ENCODE measurements at regions not wholly inside any gene's neighbourhood (a gene's known extent, or its start where the extent isn't known, plus 50 kb on each side); places are given as distances from the start of the nearest gene placed in this dataset.

DNA sequence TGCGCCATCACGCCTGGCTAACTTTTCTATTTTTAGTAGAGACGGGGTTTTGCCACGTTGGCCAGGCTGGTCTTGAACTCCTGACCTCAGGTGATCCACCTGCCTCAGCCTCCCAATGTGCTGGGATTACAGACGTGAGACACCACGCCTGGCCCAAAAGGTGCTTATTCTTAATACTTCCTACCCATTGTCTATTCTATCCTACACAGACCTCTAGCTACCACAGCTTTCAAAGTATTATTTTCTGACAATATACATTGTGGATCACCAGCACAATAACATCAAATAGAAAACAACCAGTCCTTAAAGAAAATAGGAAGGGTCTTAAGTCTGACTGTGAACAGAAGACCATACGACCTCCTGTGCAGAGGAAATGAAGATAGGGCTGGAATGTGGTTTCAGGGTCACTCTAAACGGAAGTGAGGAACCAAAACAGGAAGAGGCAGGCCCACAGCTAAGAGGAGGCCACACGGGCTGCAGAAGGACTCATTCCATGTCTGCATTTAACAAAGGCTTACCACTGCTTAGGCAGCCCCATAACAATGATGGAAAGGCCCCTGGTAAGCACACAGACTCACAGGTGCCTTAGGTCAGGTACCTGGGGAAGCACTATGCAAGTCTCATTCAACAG, 115.2 kb downstream of the ZFAND4 start (continued):
- TF ChIP-seq, protein P1, sequence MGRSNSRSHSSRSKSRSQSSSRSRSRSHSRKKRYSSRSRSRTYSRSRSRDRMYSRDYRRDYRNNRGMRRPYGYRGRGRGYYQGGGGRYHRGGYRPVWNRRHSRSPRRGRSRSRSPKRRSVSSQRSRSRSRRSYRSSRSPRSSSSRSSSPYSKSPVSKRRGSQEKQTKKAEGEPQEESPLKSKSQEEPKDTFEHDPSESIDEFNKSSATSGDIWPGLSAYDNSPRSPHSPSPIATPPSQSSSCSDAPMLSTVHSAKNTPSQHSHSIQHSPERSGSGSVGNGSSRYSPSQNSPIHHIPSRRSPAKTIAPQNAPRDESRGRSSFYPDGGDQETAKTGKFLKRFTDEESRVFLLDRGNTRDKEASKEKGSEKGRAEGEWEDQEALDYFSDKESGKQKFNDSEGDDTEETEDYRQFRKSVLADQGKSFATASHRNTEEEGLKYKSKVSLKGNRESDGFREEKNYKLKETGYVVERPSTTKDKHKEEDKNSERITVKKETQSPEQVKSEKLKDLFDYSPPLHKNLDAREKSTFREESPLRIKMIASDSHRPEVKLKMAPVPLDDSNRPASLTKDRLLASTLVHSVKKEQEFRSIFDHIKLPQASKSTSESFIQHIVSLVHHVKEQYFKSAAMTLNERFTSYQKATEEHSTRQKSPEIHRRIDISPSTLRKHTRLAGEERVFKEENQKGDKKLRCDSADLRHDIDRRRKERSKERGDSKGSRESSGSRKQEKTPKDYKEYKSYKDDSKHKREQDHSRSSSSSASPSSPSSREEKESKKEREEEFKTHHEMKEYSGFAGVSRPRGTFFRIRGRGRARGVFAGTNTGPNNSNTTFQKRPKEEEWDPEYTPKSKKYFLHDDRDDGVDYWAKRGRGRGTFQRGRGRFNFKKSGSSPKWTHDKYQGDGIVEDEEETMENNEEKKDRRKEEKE (IDR thresholded peaks at IDR 0.05; ENCODE audit: borderline replicate concordance in 1 of 2, control insufficient read depth in 1 of 2, low read depth in 2 of 2, low read length in 1 of 2): no peak
- TF ChIP-seq MEF2D (tag; conservative IDR thresholded peaks at IDR 0.05; ENCODE audit: low read depth) (no peak), RBM39 (optimal IDR thresholded peaks at IDR 0.05; ENCODE audit: low read depth, low read length) (no peak), POLR2AphosphoS2 (IDR thresholded peaks at IDR 0.05; ENCODE audit: low read length) (no peak), KLF10 (CRISPR knock-in tag; IDR thresholded peaks at IDR 0.05) (no peak), ZNF174 (CRISPR knock-in tag; IDR thresholded peaks at IDR 0.05) (no peak), HIVEP1 (CRISPR knock-in tag; IDR thresholded peaks at IDR 0.05) (no peak), DMBX1 (CRISPR knock-in tag; IDR thresholded peaks at IDR 0.05; ENCODE audit: borderline replicate concordance) (peak; percentile 24; the same call in 1 of the 2 replicates), TCF7 (IDR thresholded peaks at IDR 0.05; ENCODE audit: borderline replicate concordance) (no peak), NR1H2 (CRISPR knock-in tag; IDR thresholded peaks at IDR 0.05) (no peak), ZBTB34 (CRISPR knock-in tag; IDR thresholded peaks at IDR 0.05) (no peak), TAF9B (IDR thresholded peaks at IDR 0.05; ENCODE audit: partially characterized antibody) (no peak), CHD1 (IDR thresholded peaks at IDR 0.05; ENCODE audit: low read length) (no peak), SNIP1 (IDR thresholded peaks at IDR 0.05; ENCODE audit: low read depth) (no peak), SMAD4 (CRISPR knock-in tag; conservative IDR thresholded peaks at IDR 0.05) (0 out of 2 replicates have a peak, but pooled peaks have one; percentile 30), SUPT5H (IDR thresholded peaks at IDR 0.05) (no peak)
- TF ChIP-seq, protein P2, sequence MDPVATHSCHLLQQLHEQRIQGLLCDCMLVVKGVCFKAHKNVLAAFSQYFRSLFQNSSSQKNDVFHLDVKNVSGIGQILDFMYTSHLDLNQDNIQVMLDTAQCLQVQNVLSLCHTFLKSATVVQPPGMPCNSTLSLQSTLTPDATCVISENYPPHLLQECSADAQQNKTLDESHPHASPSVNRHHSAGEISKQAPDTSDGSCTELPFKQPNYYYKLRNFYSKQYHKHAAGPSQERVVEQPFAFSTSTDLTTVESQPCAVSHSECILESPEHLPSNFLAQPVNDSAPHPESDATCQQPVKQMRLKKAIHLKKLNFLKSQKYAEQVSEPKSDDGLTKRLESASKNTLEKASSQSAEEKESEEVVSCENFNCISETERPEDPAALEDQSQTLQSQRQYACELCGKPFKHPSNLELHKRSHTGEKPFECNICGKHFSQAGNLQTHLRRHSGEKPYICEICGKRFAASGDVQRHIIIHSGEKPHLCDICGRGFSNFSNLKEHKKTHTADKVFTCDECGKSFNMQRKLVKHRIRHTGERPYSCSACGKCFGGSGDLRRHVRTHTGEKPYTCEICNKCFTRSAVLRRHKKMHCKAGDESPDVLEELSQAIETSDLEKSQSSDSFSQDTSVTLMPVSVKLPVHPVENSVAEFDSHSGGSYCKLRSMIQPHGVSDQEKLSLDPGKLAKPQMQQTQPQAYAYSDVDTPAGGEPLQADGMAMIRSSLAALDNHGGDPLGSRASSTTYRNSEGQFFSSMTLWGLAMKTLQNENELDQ (CRISPR knock-in tag; IDR thresholded peaks at IDR 0.05; ENCODE audit: borderline replicate concordance): no peak
- TF ChIP-seq, protein P3, sequence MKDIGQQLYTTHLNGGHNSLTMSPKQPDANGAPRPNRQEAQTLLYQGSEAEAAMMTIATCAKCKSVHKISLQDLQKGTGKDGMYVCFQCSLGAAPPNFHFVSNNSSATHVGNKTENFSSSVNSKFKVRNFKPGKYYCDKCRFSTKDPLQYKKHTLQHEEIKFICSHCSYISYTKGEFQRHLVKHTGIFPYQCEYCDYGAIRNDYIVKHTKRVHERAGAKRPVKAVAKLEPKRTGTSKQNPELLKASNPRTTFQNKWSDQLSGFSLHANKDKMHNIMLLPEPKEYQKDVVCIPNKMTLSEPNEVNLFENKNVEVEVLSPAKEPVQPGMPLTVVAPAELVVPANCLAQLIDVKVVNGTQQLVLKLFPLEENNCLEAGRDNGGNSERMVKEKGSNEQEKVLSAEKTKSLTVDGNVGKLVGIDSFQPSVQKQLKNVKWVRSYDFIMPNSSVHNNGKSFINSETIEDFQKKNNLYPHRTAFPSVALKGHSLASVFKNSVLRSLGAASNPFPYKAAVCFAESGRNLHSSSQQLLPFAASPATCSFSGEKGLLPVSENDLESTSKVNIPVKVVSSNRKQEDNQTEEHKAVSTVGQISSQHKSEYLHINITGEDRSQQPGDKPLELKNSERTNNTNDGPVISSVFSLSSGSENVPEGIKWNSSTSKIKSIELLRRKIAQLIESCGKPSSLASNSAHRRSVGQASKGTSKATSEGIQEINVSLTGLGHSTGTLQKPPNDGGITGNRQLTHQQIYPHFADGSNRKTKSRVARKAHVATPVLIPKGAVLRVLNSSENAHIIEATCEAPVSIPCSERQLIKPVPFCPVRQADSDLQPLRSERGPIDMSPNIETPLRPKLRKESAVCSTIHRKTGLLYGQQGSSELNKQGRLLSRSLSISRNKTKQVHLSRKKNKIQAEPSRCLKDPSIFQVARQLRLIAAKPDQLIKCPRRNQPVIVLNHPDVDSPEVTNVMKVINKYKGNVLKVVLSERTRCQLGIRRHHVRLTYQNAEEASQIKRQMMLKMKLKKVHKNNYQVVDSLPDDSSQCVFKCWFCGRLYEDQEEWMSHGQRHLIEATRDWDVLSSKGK (CRISPR knock-in tag; IDR thresholded peaks at IDR 0.05): no peak

All from K562 (cell line).